ENCODE measurements at regions not wholly inside any gene's neighbourhood (a gene's known extent, or its start where the extent isn't known, plus 50 kb on each side); places are given as distances from the start of the nearest gene placed in this dataset.

DNA sequence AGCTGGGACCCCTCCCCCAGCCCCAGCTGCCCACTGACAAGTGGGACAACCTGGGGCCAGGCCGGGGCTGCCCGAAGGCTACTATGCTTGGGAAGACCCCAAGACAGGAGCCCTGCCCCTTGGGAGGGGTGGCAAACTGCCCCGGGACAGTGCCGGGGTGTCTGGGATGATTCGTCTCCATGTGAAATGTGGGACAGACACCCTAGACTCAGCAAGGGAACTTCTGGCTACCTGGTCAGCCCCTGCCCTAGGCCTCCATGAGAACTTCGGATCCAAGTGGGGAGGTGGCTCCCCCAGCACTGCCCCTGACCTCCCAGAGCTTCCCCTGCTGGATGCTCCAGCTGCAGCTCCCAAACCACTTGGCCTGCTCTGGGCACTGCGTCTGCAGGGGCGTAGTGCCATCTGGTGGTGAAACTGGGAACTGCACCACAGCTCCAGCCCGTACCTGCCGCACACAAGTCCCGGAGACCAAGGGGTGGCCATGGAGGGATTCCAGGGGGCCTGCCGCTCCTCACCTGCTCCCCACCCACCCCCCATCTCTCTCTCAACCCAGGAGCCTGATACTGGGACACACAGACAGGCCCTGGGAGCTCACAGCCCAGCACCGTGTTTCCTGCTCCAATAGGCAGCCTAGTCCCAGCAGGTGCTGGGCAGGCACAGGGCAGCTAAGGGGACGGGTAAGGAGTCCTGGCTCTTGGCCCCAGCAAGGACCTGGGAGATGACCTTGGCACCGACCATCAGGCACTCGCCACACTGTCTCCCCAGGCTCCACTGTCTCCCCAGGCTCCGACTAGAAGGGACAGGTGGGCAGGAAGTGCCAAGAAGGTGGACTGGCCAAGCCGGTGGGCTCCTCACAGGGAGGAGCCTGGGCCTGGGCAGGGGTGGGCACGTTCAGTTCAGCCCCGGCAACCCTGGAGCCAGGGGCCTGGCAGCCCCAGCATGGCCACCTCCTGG is 194.1 kb downstream of the IGLL1 start:
- H3K27me3 ChIP-seq = no peaks in the 10 kb centered on the region
- peaks cover 6% of the 10 kb centered on the region for H3K4me1 ChIP-seq
- peak; percentile 84 for ATAC-seq
- TF ChIP-seq, protein P1, sequence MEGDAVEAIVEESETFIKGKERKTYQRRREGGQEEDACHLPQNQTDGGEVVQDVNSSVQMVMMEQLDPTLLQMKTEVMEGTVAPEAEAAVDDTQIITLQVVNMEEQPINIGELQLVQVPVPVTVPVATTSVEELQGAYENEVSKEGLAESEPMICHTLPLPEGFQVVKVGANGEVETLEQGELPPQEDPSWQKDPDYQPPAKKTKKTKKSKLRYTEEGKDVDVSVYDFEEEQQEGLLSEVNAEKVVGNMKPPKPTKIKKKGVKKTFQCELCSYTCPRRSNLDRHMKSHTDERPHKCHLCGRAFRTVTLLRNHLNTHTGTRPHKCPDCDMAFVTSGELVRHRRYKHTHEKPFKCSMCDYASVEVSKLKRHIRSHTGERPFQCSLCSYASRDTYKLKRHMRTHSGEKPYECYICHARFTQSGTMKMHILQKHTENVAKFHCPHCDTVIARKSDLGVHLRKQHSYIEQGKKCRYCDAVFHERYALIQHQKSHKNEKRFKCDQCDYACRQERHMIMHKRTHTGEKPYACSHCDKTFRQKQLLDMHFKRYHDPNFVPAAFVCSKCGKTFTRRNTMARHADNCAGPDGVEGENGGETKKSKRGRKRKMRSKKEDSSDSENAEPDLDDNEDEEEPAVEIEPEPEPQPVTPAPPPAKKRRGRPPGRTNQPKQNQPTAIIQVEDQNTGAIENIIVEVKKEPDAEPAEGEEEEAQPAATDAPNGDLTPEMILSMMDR (IDR thresholded peaks at IDR 0.05) = peak; percentile 99
- intact Hi-C loops (cut with DNase I) = loop anchor here (10.0 kb wide), 1 partner anchor 211 kb away; no protein-coding TSS in a partner anchor
- H3K4me3 ChIP-seq = no peak overlapping the region
- H3K9me3 ChIP-seq = no peaks in the 10 kb centered on the region
- H3K36me3 ChIP-seq = no peaks in the 10 kb centered on the region
- peak; percentile 90 for DNase-seq
- H3K27ac ChIP-seq = no peak overlapping the region

DNA sequence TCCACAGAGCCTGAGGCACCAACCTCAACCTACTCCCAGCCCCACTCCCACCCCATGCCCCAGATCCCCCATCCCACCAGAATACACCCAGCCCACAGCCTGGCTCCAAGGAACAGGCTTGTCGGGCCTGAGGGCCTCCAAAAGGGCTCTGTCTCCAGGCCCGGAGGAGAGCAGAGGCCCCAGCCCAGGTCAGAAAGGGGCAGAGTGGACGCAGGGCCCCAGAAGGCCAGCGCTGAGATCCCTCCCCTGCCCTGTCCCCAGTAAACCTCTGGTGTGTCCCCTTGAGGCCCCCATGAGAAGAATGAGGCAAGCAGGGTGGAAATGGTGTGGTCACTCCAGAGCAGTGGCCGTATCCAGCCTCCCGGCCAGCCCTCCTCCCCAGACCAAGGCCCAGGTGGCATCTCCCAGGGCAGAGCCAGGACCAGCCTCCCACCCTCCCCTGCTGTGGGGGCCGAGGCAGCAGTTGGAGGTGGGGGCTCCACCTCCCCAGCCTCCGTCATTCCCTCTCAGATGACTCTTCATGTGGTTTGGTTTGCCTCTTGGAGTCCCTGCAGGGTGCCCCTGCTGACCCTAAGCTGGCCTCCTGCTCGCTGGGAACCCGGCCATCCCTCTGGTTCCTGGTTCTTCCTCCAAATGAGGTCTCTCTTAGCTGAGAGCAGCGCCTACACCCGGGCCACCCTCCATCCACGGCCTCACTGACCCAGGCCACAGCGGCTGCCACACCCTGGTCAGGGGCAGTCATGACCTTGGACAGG is 195.0 kb downstream of the IGLL1 start:
- no peaks in the 10 kb centered on the region for H3K36me3 ChIP-seq
- H3K9me3 ChIP-seq = no peaks in the 10 kb centered on the region
- TF ChIP-seq, protein P1 (IDR thresholded peaks at IDR 0.05) = no peak
- no peak overlapping the region for H3K27ac ChIP-seq
- H3K4me1 ChIP-seq = peaks cover 6% of the 10 kb centered on the region
- H3K4me3 ChIP-seq = no peak overlapping the region
- no peak for ATAC-seq
- DNase-seq = no peak
- H3K27me3 ChIP-seq = no peaks in the 10 kb centered on the region
- intact Hi-C loops (cut with DNase I) = loop anchor here (10.0 kb wide), 1 partner anchor 210 kb away; no protein-coding TSS in a partner anchor

DNA sequence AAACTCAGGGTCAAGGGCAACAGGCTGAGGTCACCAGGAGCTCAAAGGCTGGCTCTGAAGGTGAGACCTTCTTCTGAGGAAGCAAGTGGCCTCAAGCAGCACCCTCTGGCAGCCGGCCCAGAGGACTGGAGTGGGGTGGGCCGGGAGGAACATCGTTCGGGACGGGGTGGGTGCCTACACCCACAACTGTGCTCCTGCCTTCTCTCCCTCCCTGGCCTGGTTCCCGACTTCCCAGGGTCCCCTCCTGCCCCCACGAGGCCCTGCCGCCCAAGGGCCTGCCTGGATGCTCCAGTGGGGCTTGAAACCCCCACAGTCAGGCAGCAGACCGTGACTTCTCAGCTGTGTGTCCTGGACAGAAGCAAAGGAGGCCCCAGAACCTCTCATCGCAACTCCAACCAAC is 195.7 kb downstream of the IGLL1 start:
- no peaks in the 10 kb centered on the region for H3K27me3 ChIP-seq
- no peak for ATAC-seq
- H3K4me1 ChIP-seq = peaks cover 6% of the 10 kb centered on the region
- no peaks in the 10 kb centered on the region for H3K9me3 ChIP-seq
- H3K4me3 ChIP-seq = no peak overlapping the region
- intact Hi-C loops (cut with DNase I) = loop anchor here (10.0 kb wide), 1 partner anchor 210 kb away; no protein-coding TSS in a partner anchor
- no peaks in the 10 kb centered on the region for H3K36me3 ChIP-seq
- H3K27ac ChIP-seq = no peak overlapping the region
- TF ChIP-seq, protein P1 (IDR thresholded peaks at IDR 0.05) = no peak
- DNase-seq = no peak

DNA sequence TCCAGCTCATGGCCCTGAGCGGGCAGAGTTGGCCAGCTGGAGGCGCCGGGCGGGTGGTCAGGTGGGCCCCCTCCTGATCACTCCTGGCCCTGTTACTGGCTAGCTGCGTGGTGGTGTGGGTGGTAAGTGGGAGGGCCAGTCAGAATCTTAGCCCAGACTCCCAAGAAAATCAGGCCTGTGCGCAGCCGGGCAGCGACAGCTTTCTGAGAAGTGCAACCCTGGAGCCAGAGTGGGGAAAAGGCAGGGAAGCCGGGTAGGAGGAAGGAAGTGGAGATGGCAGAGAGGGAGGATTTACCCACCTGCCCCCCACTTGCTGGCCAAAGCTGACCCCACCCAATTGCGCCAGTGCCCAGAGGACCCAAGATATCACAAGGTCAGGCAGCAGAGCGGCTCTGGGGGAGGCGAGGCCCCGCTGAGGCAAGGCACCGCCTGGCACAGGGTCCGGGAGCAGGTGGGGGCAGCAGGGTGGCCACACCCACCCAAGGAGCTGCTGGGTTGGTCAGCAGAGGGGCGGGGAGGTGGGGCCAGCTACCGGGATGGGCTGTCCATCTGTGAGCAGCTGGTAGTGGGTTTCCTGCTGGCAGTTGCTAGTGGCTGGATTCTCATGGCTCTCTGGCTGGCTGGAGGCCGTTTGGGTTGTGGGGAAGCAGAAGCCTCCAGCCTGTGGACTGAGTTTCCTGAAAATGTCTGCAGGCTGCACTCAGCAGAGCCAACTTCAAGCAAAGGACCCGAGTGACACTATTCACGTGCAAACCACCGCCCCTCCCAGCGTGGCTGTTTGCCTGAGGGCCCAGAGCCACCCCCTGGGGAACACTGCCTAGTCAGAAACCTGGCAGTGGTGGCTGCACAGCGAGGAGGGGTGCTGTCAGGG is 196.4 kb downstream of the IGLL1 start:
- Histone ChIP-seq H3K36me3 (no peaks in the 10 kb centered on the region), H3K4me3 (no peak overlapping the region), H3K4me1 (peaks cover 6% of the 10 kb centered on the region), H3K27ac (no peak overlapping the region), H3K9me3 (no peaks in the 10 kb centered on the region), H3K27me3 (no peaks in the 10 kb centered on the region)
- intact Hi-C loops (cut with DNase I) = loop anchor here (10.0 kb wide), 1 partner anchor 209 kb away; no protein-coding TSS in a partner anchor
- DNase-seq = peak; percentile 66
- TF ChIP-seq, protein P1 (IDR thresholded peaks at IDR 0.05) = no peak
- ATAC-seq = no peak

Data from upper lobe of right lung (tissue), 1 donor.